HG03442 (cell line): ENCODE measurements at regions not wholly inside any gene's neighbourhood (a gene's known extent, or its start where the extent isn't known, plus 50 kb on each side); places are given as distances from the start of the nearest gene placed in this dataset.

ENCODE experiments used
- ATAC-seq: cut with Tn5 transposase; IDR thresholded peaks from one replicate; pipeline ENCODE4 v1.9.1; 2021; ENCODE audit warnings: mild to moderate bottlenecking, moderate library complexity; ENCODE audit not compliant: unreplicated experiment

DNA sequence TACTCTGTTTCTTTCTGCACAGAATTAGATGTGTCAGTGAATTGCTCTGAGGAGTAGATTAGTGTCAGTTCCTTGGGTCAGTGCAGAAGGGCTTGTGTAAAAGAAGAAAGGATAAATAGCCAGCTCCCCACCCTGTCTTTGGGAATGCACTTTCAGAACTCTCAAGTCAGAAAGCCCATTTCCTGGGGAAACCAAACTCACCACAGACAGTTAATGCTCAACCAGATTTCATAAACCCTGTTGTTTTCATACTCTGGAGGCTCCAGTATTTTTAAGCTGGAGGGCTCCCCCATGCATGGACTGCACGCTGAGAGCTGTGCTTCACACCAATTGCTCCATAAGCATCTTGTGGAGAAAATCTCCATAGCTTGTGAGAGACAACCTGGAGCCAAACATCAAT, 449.7 kb downstream of the CDH26 start:
- ATAC-seq = no peak

DNA sequence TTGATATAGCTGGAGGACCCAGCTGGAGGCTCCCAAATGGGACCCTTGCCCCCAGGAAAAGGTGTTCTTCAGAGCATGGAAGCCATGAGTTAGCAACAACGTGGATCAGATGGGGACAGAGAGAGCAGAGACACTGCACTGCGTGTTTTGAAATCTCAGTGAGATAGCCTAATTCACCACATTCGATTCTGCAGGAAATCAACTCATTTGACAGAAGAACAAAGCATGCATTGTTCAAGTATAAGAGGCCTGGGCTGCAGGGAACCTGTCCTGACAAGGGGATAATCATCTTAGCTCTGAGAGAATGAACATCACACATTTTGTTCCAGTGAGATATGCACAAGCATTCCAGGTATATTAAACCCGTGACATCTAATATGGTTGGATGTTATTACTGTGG, 450.2 kb downstream of the CDH26 start:
- no peak for ATAC-seq

DNA sequence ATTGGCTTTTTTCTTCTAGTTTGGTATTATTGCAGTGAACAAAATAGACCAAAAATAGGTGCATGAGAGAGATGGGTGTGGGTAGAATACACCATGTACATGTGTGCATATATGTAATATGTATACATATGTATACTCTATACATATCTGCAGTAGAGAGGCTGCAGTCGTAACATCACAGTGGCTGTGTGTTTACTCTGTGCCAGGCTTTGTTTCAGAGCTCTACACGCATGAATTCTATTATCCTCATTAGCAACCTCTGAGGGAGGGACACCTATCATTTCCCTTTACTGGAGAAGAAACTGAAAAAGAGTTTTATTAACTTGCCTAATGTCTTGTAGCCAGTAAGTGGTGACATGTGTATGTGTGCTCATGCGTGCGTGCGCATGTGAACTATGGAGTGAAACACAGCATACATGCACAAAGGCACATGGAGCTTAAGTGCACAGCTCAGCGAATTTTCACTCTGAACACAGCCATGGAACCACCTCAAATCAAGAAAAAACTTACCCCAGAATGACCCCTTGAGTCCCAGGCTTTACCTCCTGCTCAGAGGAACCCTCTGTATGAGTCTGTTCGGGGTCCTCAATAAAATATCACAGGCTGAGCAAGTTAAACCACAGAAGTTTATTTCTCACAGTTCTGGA, 452.5 kb downstream of the CDH26 start:
- ATAC-seq = no peak

DNA sequence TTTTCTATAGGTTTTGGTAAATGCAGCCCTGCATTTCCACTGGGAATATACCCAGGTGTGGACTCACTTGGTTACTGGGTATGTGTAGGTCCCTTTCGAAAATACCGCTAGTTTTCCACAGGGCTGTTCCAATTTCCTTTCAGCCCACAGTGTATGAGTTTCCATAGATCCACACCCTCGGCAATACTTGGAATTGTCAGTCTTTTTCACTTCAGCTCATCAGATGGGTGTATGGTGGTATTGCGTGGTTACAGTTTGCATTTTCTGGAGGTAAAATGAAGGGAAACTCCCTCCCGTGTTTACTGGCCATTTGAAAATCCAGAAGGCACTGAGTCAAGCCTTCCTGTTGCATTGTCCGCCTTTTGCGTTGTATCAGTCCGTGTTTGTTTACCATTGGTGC, 453.6 kb downstream of the CDH26 start:
- no peak for ATAC-seq

DNA sequence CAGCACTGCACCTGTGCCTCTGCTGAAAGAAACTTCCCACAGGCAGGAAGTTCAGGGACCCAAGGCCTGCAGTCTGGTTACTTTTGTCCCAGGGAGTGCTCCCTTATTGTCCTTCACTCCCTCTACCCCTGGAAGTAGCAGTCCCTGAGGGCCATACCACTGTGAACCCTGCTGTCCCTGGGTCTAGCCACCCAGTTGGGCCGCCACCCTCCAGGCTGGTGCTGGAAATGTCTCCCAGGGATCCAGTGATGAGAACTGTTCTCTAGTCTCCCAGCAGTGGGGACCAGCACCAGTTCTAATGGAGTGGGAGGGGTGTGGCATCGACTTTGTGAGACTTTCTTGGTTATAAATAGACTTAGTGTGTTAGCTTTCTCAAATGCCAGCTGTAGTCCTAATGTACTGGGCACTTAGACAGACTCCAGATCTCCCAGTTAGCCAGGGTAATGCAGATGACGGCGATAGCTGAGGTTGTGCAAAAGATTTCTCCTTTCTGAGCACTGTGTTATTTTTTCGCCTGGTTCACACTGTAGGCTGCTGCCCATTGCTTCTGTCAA, 462.5 kb downstream of the CDH26 start:
- no peak for ATAC-seq

DNA sequence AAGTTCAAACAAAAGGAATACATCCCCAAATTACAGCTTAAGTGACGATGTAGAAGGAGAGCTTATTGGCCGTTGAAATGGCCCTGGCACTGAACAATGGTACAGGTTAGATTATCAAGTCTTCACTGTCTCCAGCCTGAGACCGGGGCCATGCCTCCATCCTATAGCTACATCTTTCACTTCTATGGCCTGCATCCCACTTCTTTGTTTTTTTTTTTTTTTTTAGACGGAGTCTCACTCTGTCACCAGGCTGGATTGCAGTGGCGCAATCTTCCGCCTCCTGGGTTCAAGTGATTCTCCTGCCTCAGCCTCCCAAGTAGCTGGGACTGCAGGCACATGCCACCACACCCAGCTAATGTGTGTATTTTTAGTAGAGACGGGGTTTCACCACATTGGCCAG, 464.6 kb downstream of the CDH26 start:
- no peak for ATAC-seq

DNA sequence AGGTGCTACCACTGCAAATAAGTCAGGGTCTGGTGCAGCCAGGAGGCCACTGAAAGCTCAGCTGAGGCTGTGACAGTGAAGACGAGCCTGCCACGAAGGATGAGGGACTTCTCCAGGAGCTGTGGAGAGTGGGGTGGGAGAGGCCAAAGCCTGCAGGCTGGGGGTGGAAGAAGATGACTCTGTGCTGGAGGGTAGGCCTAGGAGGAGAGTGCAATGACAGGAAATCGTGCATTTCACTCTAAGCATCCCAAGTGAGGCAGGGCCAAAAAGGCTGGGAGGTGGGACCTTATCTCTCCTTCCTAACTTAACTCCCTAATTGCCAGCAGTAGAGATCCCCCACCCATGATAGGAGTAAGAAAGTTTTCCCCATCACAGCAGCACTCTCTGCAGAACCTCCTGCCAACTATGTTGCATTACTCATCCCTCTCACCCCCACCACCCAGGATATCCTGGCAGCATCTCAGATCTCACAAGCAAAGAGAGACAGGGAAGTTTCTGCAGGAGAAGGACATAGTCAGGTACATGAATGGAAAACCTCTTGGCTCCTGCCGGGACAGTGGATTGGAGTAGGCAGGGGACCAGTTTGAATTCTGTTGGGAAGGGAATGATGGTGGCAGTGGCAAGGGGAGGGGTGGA, 466.2 kb downstream of the CDH26 start:
- ATAC-seq = no peak

DNA sequence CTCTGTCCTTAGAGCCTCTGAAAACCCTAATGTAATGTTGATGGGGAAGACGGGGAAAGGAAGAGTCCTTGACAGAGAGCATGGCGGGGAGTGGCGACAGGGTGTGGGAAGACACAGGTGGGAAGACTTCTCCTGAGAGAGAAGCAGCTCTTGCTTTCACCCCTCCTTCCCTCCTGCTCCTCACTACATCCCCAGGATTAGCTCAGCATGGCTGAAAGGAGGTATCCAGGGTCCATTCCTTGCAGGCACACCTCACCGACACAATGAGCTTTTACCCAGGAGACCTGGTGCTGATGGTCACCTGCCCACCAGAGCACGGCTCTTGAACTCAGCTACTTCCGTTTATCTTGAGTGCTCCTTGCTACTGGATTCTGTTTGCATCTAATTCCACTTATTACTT, 469.3 kb downstream of the CDH26 start:
- no peak for ATAC-seq

DNA sequence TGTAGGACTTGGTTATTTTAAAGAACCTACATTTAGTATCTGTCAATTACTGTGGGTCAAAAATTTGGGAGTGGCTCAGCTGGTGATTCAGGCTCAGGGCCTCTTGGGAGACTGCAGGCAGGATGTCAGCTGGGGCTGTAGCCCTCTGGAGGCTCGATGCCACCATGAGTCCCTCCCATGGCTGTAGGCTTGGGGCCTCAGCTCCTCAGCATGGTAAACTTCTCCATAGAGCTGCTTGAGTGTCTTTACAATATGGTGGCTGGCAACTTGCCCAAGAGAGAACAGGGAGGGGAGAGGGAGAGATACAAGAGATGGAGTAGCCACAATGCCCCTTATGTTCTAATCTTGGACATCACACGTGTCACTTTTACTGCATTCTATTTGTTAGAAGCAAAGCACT, 470.4 kb downstream of the CDH26 start:
- no peak for ATAC-seq

DNA sequence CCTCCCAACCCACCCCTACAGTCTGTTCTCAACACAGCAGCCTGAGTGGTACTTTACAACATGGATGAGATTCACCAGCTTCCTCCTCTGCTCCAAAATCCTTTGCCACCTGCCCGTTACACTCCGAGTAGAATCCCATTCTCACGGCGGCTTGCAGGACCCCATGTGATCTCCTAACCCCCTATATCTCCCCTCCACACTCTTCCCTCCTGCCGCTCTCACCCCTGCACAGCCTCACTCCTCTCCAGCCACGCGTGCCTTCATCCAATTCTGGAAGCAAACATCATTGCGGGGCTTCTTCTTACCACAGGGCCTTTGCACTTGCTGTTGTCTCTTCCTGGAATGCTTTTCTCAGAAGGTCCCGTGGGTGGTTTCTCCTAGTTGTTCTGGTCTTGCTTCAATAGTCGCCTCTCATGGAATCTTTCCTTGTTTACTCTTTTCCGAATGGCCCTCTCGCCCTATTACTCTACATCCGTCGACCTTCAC, 472.3 kb downstream of the CDH26 start:
- ATAC-seq = no peak

DNA sequence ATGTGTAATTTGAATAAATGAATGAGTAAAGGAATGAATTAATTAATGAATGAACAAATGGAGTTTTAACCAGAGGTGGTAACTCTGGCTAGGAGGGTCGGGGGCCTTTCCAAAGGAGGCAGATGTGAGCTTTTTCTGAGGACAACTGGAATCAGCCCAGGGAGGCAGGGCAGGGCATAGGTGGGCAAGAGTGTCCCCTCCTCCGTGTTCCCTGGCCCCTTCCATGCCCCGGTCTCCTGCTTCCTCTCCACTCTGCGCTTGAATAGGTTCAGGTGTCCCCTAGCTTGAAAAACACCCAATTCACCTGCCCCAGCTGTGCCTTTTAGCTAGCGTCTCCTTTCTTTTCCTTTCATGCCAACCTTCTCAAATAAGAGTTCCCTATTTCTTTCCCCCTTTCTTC, 473.1 kb downstream of the CDH26 start:
- no peak for ATAC-seq

DNA sequence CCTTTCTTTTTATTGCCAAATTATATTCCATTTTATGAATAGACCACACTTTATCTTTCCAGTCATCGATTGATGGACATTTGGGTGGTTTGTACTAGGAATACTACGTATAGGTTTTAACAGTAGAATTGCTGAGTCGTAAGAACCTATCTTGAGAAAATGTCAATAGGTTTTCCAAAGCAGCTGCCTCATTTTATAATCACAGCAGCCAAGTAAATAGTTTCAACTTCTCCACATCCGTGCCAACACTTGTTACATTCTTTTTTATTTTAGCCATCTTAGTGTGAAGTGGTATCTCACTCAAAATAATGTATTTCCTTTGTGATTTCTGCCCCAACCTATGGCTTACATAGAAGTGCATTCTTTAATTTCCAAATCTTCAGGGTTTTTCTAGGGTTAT, 479.2 kb downstream of the CDH26 start:
- ATAC-seq = no peak

DNA sequence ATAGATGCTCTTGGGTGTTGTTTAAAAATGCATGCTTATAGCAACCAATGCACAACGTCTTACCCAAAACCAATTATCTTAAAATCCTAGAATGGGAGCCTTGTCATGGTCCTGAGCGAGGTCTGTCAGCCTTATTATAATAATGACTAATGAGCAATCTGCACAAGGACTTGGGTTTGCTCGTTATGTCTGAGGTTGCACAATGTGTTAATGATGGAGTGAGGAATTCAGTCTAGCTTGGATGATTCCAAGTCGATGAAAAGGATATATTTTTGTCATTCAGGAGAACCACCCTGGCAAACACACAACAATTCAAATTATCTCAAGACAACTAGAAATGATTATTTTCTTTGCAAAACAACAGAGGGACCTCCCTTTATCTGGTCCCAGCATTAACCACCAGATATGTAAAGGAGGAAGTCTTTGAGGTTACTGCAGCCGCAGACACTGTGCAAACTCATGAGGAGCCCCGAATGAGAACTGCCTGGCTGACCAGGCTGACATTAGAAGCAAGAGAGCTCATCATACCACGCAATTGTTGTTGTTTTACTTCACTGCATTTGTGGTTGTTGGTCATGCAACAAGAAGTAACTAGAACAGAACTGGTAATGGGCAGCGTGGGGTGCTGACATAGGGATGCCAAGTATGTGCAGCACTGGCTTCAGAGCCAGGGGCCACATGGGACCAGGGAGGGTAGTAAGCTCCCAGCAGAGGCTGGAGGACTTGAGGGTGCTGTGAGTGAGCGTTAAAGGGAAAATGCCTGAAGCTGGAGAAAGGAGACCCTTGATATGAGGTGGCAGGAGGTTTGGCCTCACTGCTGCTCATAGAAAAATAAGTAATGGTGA, 488.3 kb downstream of the CDH26 start:
- ATAC-seq = no peak

DNA sequence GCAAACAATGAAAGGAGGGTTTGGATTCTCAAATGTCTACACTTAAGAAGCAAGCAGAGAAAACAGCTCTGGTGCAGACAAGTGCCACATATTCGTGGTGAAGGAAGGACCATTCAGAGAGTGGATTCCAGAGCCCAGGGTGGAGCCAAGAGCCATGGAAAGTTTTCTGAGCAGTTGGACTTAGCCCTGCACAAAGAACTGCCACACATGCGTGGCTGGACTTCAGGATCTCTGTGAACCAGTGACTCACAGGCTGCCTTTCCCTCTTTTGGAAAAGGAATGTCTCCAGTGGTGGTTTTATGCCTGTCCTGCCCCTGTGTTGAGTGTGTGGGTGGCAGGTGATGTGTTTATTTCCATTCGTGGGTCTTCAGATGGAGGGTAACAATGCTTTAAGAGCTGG, 489.5 kb downstream of the CDH26 start:
- no peak for ATAC-seq

DNA sequence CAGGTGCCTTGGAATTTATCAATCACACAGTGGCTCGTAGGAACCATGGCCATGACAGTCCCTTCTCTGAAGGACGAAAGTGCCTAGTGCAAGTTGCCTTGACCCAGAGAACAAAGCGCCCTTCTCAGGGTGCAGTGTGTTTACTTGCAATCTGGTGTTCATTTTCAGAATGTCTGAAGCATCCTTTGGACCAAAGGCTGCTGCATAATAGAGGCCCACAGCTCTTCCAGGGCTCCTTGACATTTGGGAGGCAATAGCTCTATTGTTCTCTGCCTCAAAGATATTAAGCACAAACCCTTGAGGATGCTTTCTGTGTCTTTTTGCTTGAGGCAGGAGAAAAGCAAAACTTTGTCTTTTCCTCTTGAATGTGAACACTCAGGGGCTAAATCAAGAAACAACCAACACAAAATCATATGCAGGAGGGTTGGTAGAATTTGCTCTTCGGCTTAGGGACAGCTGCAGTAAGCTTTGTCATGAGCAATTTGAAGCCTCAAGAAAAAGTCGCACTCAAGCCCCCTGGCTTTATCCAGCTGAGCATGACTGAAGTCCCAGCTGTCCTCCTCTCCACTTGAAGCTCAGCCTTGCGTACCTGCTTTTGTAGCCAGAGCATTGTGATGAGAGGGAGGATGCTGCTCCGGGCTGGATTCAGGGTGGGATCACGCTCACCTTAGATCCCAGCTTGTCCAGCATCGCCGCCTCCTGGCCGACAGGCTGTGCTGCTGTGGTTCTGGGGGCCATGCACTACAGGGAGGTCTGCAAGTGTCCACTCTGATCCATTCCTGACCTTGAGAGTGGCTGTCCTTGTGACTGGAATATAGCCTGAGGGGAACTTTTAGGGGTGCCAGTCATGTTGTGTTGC, 495.4 kb downstream of the CDH26 start:
- no peak for ATAC-seq

DNA sequence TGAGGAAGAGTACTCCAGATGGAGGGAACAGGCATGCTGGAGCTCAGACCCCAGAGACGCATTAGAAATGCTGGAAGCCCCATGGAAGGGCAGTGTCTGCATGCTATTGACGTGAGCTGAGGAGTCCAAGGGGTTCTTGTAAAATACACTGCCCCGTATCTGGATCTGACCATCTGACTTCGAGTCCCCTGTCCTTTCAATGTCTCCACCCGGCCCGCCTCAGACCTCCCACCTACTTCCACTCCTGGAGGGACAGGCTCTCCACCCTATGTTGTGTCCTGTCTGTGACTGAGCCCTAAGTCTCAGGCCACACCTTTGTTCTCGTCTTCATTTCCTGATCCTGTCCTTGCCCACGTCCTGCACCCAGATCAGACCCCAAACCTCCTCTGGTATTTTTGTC, 496.3 kb downstream of the CDH26 start:
- no peak for ATAC-seq

DNA sequence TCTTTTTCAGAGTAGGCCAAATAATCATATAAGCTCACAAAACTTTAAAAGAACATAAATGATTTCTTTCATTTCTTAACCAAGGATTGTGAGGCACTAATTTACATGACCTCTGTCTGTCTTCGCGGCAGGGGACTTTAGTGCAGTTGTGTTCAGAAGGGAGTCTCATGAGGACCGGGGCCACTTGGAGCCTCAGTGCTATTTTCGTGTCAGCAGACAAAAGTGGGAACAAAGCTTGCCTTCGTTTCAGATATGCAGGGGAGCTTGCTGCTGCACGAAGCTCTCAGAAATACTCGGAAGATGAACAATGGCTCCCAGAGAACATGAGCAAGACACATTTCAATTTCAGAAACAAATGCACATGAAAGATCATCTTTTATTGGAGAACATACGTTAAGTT, 497.0 kb downstream of the CDH26 start:
- ATAC-seq = no peak

DNA sequence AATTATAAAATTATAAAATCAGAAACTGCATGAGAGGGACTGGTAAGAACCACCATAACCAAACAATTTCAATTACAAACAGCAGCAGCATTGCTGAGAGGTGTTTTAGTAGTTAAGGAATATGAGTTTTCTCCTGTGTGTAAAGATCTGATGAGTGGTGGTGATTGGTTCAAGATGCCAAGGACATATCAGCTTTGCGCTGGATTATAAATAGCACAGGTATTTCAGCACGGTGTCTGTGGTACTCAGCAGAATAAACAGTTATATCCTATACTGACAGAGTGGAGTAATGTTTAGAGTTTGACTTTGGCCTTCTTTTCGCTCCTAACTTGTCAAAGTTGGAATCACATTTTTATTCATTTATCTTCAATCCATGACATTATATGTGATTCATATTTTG, 501.0 kb downstream of the CDH26 start:
- ATAC-seq = no peak

DNA sequence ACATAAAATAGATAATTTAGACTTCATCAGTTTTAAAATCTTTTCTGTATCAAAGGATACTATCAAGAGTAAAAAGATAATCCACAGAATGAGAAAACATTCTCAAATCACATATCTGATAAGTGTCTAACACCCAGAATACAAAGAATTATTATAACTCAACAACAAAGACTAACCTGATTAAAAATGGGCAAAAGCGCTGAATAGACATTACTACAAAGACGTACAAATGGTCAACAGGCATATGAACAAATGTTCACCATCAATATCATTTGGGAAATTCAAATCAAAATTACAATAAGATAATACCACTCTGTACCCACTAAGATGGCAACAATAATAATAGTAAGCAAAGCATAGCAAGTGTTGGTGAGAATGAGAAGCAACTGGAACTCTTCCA, 503.8 kb downstream of the CDH26 start:
- no peak for ATAC-seq

DNA sequence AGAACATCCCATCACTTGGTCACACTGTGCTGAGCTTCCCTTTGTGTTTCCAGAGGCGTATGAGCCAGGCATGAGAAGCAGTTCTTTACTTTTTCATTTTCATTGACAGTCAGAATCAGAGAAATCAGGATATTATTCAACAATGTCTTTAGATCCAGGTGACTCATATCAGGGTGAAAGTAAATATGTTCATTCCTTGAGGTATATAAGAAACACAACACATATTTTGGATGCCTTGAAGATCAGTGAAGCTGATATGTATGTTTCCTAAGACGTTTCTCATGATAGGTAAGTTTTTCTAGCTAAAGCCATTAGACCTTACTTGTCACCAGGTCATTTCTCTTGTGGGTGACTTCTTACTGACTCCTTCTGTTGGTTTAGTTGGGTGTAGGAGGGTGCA, 505.6 kb downstream of the CDH26 start:
- ATAC-seq = no peak

DNA sequence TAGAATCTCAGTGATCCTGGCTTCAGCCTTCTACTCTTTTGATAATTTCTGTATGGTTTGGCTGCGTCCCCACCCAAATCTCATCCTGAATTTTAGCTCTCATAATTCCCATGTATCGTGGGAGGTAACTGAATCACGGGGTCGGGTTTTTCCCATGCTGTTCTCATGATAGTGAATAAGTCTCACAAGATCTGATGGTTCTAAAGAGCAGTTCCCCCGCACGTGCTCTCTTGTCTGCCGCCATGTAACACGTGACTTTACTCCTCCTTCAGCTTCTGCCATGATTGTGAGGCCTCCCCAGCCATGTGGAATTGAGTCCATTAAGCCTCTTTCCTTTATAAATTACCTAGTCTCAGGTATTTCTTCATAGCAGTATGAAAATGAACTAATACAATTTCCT, 507.2 kb downstream of the CDH26 start:
- no peak for ATAC-seq
